ENCODE measurements at regions not wholly inside any gene's neighbourhood (a gene's known extent, or its start where the extent isn't known, plus 50 kb on each side); places are given as distances from the start of the nearest gene placed in this dataset.

DNA sequence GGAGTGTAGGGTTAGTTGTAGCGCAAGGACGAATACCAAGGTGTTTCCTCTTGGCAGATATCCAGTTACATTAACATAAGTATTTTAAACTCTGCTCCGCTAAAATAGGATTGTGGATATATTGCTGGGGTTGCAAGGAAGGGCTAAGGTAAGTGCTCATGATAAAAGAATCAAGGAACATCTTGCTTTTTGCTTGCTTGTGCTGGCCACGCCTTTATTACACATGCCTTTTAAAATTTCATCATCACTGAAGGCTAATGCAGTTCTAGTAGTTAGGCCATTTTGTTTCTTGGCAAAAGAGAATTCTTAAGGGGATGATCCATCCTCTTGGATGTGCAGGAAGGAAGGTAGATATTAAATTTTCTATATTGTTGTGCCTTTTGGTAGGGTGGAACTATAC, 415.6 kb upstream of the TPM1 start:
- Histone ChIP-seq H3K27me3 (no peaks in the 10 kb centered on the region), H3K36me3 (no peaks in the 10 kb centered on the region), H3K4me3 (no peak overlapping the region), H3K9me3 (no peaks in the 10 kb centered on the region), H3K4me1 (peaks cover 11% of the 10 kb centered on the region in 2 donors), H3K27ac (no peak overlapping the region)
- intact Hi-C loops (cut with DNase I) = no loop called here
- TF ChIP-seq, protein P1, sequence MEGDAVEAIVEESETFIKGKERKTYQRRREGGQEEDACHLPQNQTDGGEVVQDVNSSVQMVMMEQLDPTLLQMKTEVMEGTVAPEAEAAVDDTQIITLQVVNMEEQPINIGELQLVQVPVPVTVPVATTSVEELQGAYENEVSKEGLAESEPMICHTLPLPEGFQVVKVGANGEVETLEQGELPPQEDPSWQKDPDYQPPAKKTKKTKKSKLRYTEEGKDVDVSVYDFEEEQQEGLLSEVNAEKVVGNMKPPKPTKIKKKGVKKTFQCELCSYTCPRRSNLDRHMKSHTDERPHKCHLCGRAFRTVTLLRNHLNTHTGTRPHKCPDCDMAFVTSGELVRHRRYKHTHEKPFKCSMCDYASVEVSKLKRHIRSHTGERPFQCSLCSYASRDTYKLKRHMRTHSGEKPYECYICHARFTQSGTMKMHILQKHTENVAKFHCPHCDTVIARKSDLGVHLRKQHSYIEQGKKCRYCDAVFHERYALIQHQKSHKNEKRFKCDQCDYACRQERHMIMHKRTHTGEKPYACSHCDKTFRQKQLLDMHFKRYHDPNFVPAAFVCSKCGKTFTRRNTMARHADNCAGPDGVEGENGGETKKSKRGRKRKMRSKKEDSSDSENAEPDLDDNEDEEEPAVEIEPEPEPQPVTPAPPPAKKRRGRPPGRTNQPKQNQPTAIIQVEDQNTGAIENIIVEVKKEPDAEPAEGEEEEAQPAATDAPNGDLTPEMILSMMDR (IDR thresholded peaks at IDR 0.05) = no peak
- DNase-seq (ENCODE audit: low spot score in 2 of 2) = no peak

DNA sequence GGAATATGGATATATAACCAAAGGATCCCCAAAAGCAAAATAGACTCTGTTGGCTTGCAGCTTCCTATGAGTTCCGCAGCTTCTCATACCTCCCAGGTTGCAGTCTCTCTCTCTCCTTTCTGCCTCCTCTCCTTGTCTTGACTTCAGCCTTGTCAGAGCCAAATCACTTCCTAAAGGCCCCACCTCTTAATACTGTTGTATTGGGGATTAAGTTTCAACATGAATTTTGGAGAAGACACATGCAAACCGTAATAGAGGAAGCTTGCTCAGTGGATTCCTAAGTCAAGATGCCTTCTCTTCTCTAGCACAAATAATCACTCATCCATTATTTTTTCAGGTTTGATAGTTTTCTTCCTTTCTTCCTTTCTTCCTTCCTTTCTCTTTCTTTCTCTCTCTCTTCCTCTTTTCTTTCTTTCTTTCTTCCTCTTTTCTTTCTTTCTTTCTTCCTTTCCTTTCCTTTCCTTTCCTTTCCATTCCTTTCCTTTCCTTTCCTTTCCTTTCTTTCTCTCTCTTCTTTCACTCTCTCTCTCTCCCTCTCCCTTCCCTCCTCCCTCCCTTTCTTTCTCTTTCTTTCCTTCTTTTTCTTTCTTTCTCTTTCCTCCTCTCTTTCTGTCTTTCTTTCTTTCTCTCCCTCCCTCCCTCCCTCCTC, 411.3 kb upstream of the TPM1 start:
- TF ChIP-seq, protein P1 (IDR thresholded peaks at IDR 0.05) = no peak
- H3K27me3 ChIP-seq = no peaks in the 10 kb centered on the region
- H3K4me3 ChIP-seq = no peak overlapping the region
- no peak for DNase-seq (ENCODE audit: low spot score in 2 of 2)
- no peaks in the 10 kb centered on the region for H3K36me3 ChIP-seq
- no peak overlapping the region for H3K27ac ChIP-seq
- intact Hi-C loops (cut with DNase I) = no loop called here
- no peaks in the 10 kb centered on the region for H3K4me1 ChIP-seq
- no peaks in the 10 kb centered on the region for H3K9me3 ChIP-seq

DNA sequence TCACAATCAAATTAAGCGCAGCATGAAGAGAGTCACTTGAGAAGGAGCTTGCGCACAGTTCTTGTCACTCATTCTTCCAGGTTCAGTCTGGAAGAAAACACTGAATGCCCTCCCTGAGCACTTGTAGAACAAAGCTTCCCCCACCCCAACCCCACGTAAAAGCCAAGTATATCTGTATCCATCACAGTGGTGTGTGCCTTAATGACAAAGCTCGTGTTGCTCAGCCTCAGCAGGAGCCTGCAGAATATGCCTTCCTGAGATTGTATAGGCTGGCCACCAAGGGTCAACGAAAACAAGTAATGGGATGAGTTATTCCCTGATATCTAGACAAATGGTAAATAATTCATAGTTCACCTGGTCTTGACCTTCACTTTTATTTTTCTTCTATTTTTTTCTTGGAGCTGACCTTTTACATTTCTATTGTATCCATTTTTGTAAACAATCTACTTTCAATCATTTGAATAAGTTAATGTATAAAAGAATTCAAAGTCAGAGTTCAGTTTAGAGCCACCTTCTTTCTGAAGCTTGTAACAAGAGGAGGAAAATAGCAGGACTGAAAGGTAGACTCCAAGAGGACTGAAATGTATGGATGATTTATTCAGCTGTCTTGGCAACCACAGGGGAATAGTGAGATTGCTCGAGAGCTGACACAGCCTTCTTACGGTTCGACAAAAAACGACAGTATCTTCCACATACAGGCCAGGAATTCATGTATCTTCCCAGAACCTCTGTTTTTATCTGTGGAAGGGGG, 405.5 kb upstream of the TPM1 start:
- TF ChIP-seq, protein P1 (IDR thresholded peaks at IDR 0.05) = no peak
- Histone ChIP-seq H3K9me3 (no peaks in the 10 kb centered on the region), H3K27me3 (no peaks in the 10 kb centered on the region), H3K36me3 (no peaks in the 10 kb centered on the region), H3K4me3 (no peak overlapping the region), H3K27ac (no peak overlapping the region), H3K4me1 (peaks cover 0 to 12% of the 10 kb centered on the region in 2 donors)
- DNase-seq (ENCODE audit: low spot score in 2 of 2) = no peak
- intact Hi-C loops (cut with DNase I) = no loop called here

DNA sequence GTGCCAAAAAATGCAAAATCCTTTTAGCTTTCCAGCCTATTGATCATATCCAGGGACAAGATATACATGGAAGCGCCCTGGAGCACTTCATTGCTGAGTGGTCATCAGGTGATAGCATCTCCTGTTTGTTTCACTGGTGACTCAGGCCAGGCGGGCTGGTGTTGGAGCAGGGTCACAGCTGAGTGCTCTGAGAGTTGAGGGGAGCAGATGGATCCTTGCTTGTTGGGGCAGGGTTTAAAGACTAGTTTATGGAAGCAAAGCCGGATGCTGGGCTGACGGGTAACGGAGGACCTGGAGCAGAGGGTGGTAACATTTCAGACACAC, 405.0 kb upstream of the TPM1 start:
- H3K27me3 ChIP-seq = no peaks in the 10 kb centered on the region
- no peak overlapping the region for H3K4me3 ChIP-seq
- H3K9me3 ChIP-seq = no peaks in the 10 kb centered on the region
- no peak overlapping the region for H3K27ac ChIP-seq
- H3K36me3 ChIP-seq = no peaks in the 10 kb centered on the region
- intact Hi-C loops (cut with DNase I) = no loop called here
- TF ChIP-seq, protein P1 (IDR thresholded peaks at IDR 0.05) = no peak
- no peak for DNase-seq (ENCODE audit: low spot score in 2 of 2)
- peaks cover 0 to 12% of the 10 kb centered on the region in 2 donors for H3K4me1 ChIP-seq

DNA sequence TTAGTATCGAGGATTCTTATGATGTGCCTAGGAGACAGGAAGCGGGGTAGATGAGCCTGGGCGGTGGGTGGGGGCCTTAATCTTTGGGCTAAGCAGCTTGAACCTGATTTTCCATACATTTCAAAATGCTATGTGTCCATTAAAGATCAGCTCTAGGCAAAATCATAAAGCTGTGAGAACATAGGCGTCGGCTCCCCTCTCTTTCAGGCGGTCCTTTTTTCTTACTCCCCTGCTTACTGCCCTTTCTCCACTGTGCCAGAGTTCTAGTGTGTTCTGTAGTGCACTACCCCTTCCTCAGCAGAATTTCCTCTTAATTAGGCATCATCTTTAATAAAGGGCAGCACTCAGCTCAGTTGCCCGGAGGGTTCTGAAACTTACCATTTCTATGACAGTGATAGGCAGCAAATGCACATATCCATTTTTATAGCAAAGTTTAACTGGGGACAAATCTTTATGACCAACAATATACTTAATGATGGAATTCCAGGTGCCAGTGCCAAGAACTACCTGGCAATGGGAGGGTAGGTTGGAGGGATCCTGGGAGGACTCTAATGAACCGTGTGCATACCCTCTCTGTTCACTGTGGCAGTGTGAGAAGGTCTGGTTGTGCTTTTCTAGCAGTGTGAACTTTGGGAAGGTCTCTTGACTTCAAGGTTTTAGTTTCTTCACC, 404.5 kb upstream of the TPM1 start:
- peaks cover 0 to 12% of the 10 kb centered on the region in 2 donors for H3K4me1 ChIP-seq

More for the DNA sequence above, 404.5 kb upstream of the TPM1 start:
- H3K27ac ChIP-seq = no peak overlapping the region
- TF ChIP-seq, protein P1 (IDR thresholded peaks at IDR 0.05) = no peak
- no peak overlapping the region for H3K4me3 ChIP-seq
- no peaks in the 10 kb centered on the region for H3K9me3 ChIP-seq
- intact Hi-C loops (cut with DNase I) = no loop called here
- DNase-seq (ENCODE audit: low spot score in 2 of 2) = no peak
- H3K27me3 ChIP-seq = no peaks in the 10 kb centered on the region
- no peaks in the 10 kb centered on the region for H3K36me3 ChIP-seq

Measured in ascending aorta (tissue), 2 donors.